Neuron (in vitro differentiated cells): ENCODE measurements at regions not wholly inside any gene's neighbourhood (a gene's known extent, or its start where the extent isn't known, plus 50 kb on each side); places are given as distances from the start of the nearest gene placed in this dataset.
"Not testable (repeated sequence)": the region's sequence is repeated elsewhere in the genome, so short reads cannot be mapped to it uniquely, and the experiment has no call there.

Source experiments
- H2AFZ ChIP-seq: one replicate; pipeline ENCODE4 v1.6.1; 2013; ENCODE audit warnings: low read depth, mild to moderate bottlenecking, inconsistent platforms, low read length, moderate library complexity
- H3K27me3 ChIP-seq: one replicate; pipeline ENCODE4 v1.6.1; 2013; ENCODE audit warnings: low read length; ENCODE audit not compliant: insufficient read depth
- H3K36me3 ChIP-seq: one replicate; pipeline ENCODE4 v1.6.1; 2013; ENCODE audit warnings: low read length; ENCODE audit not compliant: insufficient read depth
- H3K4me1 ChIP-seq: one replicate; pipeline ENCODE4 v1.6.1; 2013; ENCODE audit warnings: low read length; ENCODE audit not compliant: insufficient read depth
- H3K4me3 ChIP-seq: 2 replicates; pipeline ENCODE4 v1.5.1; 2013; ENCODE audit warnings: mild to moderate bottlenecking, low read length, moderate library complexity
- H3K9me3 ChIP-seq: one replicate; pipeline ENCODE4 v1.6.1; 2013; ENCODE audit warnings: low read length

- Histone ChIP-seq H3K9me3 (no peaks in the 10 kb centered on the region), H3K4me1 (no peaks in the 10 kb centered on the region), H3K27me3 (peaks cover 4% of the 10 kb centered on the region), H3K4me3 (peak overlapping the region; percentile 53), H3K36me3 (no peaks in the 10 kb centered on the region), H2AFZ (peak overlapping the region; percentile 6)
Measured at GRCh38 chr15:24772266-24772665, 96.7 kb downstream of the NPAP1 start.

- peaks cover 4% of the 10 kb centered on the region for H3K27me3 ChIP-seq
Measured at GRCh38 chr15:24772686-24773373, 97.3 kb downstream of the NPAP1 start.

GRCh38 chr15:24777307-24777706 is 101.7 kb downstream of the NPAP1 start:
- H3K36me3 ChIP-seq: no peaks in the 10 kb centered on the region
- no peak overlapping the region for H2AFZ ChIP-seq
- H3K9me3 ChIP-seq: no peaks in the 10 kb centered on the region
- peaks cover 4% of the 10 kb centered on the region for H3K27me3 ChIP-seq
- no peak overlapping the region for H3K4me3 ChIP-seq
- no peaks in the 10 kb centered on the region for H3K4me1 ChIP-seq

More at GRCh38 chr15:24772686-24773373, 97.3 kb downstream of the NPAP1 start:
- Histone ChIP-seq H3K9me3 (no peaks in the 10 kb centered on the region), H2AFZ (peak overlapping the region; percentile 6), H3K4me1 (no peaks in the 10 kb centered on the region), H3K36me3 (no peaks in the 10 kb centered on the region), H3K4me3 (peak overlapping the region; percentile 53)

GRCh38 chr15:24784506-24784905 is 108.9 kb downstream of the NPAP1 start:
- Histone ChIP-seq H3K4me1 (no peaks in the 10 kb centered on the region), H3K27me3 (no peaks in the 10 kb centered on the region), H2AFZ (no peak overlapping the region), H3K36me3 (no peaks in the 10 kb centered on the region), H3K9me3 (no peaks in the 10 kb centered on the region), H3K4me3 (no peak overlapping the region)

- no peaks in the 10 kb centered on the region for H3K27me3 ChIP-seq
- H3K36me3 ChIP-seq: no peaks in the 10 kb centered on the region
- no peaks in the 10 kb centered on the region for H3K4me1 ChIP-seq
- H2AFZ ChIP-seq: no peak overlapping the region
- H3K9me3 ChIP-seq: no peaks in the 10 kb centered on the region
- H3K4me3 ChIP-seq: no peak overlapping the region
Measured at GRCh38 chr15:24786347-24786746, 110.8 kb downstream of the NPAP1 start.

GRCh38 chr15:24802624-24803023 is 127.0 kb downstream of the NPAP1 start:
- H3K4me3 ChIP-seq, H3K4me1 ChIP-seq, H3K27me3 ChIP-seq, H3K9me3 ChIP-seq, H3K36me3 ChIP-seq, H2AFZ ChIP-seq: not testable (repeated sequence)

- no peak overlapping the region for H3K4me3 ChIP-seq
- H3K27me3 ChIP-seq: no peaks in the 10 kb centered on the region
- H3K9me3 ChIP-seq: no peaks in the 10 kb centered on the region
Measured at GRCh38 chr15:24819680-24820079, 135.1 kb upstream of the SNRPN start.

GRCh38 chr15:24823473-24823872 is 131.3 kb upstream of the SNRPN start:
- H3K27me3 ChIP-seq: no peaks in the 10 kb centered on the region
- no peaks in the 10 kb centered on the region for H3K9me3 ChIP-seq
- H3K36me3 ChIP-seq: no peaks in the 10 kb centered on the region
- H2AFZ ChIP-seq: no peak overlapping the region
- H3K4me1 ChIP-seq: peaks cover 20% of the 10 kb centered on the region
- peak overlapping the region; percentile 36 for H3K4me3 ChIP-seq

More at GRCh38 chr15:24819680-24820079, 135.1 kb upstream of the SNRPN start:
- Histone ChIP-seq H3K4me1 (peaks cover 15% of the 10 kb centered on the region), H2AFZ (no peak overlapping the region), H3K36me3 (no peaks in the 10 kb centered on the region)

GRCh38 chr15:24832282-24832681 is 122.5 kb upstream of the SNRPN start:
- H2AFZ ChIP-seq: no peak overlapping the region
- H3K27me3 ChIP-seq: no peaks in the 10 kb centered on the region
- H3K9me3 ChIP-seq: no peaks in the 10 kb centered on the region
- H3K4me3 ChIP-seq: no peak overlapping the region
- no peaks in the 10 kb centered on the region for H3K4me1 ChIP-seq
- H3K36me3 ChIP-seq: no peaks in the 10 kb centered on the region

GRCh38 chr15:24835301-24835700 is 119.5 kb upstream of the SNRPN start:
- H3K27me3 ChIP-seq: no peaks in the 10 kb centered on the region
- no peaks in the 10 kb centered on the region for H3K4me1 ChIP-seq
- no peak overlapping the region for H2AFZ ChIP-seq
- no peak overlapping the region for H3K4me3 ChIP-seq
- no peaks in the 10 kb centered on the region for H3K36me3 ChIP-seq
- no peaks in the 10 kb centered on the region for H3K9me3 ChIP-seq

GRCh38 chr15:24848050-24848449 is 106.7 kb upstream of the SNRPN start:
- H3K4me3 ChIP-seq: no peak overlapping the region
- no peaks in the 10 kb centered on the region for H3K9me3 ChIP-seq
- H3K27me3 ChIP-seq: no peaks in the 10 kb centered on the region
- no peak overlapping the region for H2AFZ ChIP-seq
- no peaks in the 10 kb centered on the region for H3K4me1 ChIP-seq
- no peaks in the 10 kb centered on the region for H3K36me3 ChIP-seq

GRCh38 chr15:24856397-24857390 is 98.1 kb upstream of the SNRPN start:
- Histone ChIP-seq H3K27me3 (no peaks in the 10 kb centered on the region), H2AFZ (no peak overlapping the region), H3K9me3 (no peaks in the 10 kb centered on the region), H3K36me3 (no peaks in the 10 kb centered on the region), H3K4me1 (peaks cover 17% of the 10 kb centered on the region), H3K4me3 (peak overlapping the region; percentile 68)

- no peak overlapping the region for H2AFZ ChIP-seq
- no peaks in the 10 kb centered on the region for H3K9me3 ChIP-seq
- H3K4me1 ChIP-seq: peaks cover 17% of the 10 kb centered on the region
- H3K4me3 ChIP-seq: peak overlapping the region; percentile 68
- H3K36me3 ChIP-seq: no peaks in the 10 kb centered on the region
- H3K27me3 ChIP-seq: no peaks in the 10 kb centered on the region
Measured at GRCh38 chr15:24857763-24858162, 97.0 kb upstream of the SNRPN start.
